ENCODE measurements at regions not wholly inside any gene's neighbourhood (a gene's known extent, or its start where the extent isn't known, plus 50 kb on each side); places are given as distances from the start of the nearest gene placed in this dataset.

- Histone ChIP-seq H3K9me3 (replicated peaks; ENCODE audit: insufficient read depth, low read length) (no peaks in the 10 kb centered on the region), H3K79me2 (ENCODE audit: low read length) (no peaks in the 10 kb centered on the region), H3K36me3 (replicated peaks; ENCODE audit: insufficient read depth, low read length) (no peaks in the 10 kb centered on the region), H3K9me2 (replicated peaks; ENCODE audit: insufficient read depth, low read length) (no peaks in the 10 kb centered on the region), H3K4me3 (ENCODE audit: low read length) (no peak overlapping the region), H3K27me3 (replicated peaks; ENCODE audit: insufficient read depth, low read length) (no peaks in the 10 kb centered on the region), H2AFZ (ENCODE audit: low read length) (no peak overlapping the region), H3F3A (ENCODE audit: insufficient read depth, low read length) (no peaks in the 10 kb centered on the region), H3K4me1 (ENCODE audit: low read length) (no peaks in the 10 kb centered on the region), H4K20me1 (ENCODE audit: insufficient read depth, low read length) (no peaks in the 10 kb centered on the region), H3K9ac (ENCODE audit: low read length) (no peak overlapping the region), H3K27ac (ENCODE audit: low read length) (no peak overlapping the region), H3K4me2 (ENCODE audit: low read depth, low read length) (no peak overlapping the region)
- TF ChIP-seq EZH2 (optimal IDR thresholded peaks at IDR 0.05; ENCODE audit: low read depth, low read length) (no peak), CTCF (IDR thresholded peaks at IDR 0.05; ENCODE audit: low read length) (no peak), EZH2phosphoT487 (IDR thresholded peaks at IDR 0.05; ENCODE audit: low read length) (no peak)
- DNase-seq: no peak
Observed at GRCh38 chr3:178022599-178022998, 513.6 kb upstream of the KCNMB2 start.

GRCh38 chr3:178028933-178029332 lies 507.3 kb upstream of the KCNMB2 start:
- H2AFZ ChIP-seq (ENCODE audit: low read length): no peak overlapping the region
- no peaks in the 10 kb centered on the region for H3K9me3 ChIP-seq (replicated peaks; ENCODE audit: insufficient read depth, low read length)
- H3K4me3 ChIP-seq (ENCODE audit: low read length): no peak overlapping the region
- no peaks in the 10 kb centered on the region for H4K20me1 ChIP-seq (ENCODE audit: insufficient read depth, low read length)
- TF ChIP-seq CTCF (IDR thresholded peaks at IDR 0.05; ENCODE audit: low read length) (no peak), EZH2phosphoT487 (IDR thresholded peaks at IDR 0.05; ENCODE audit: low read length) (no peak), EZH2 (optimal IDR thresholded peaks at IDR 0.05; ENCODE audit: low read depth, low read length) (no peak)
- H3K79me2 ChIP-seq (ENCODE audit: low read length): no peaks in the 10 kb centered on the region
- no peaks in the 10 kb centered on the region for H3K4me1 ChIP-seq (ENCODE audit: low read length)
- H3K27ac ChIP-seq (ENCODE audit: low read length): no peak overlapping the region
- DNase-seq: no peak
- H3K4me2 ChIP-seq (ENCODE audit: low read depth, low read length): no peak overlapping the region
- H3K9ac ChIP-seq (ENCODE audit: low read length): no peak overlapping the region
- no peaks in the 10 kb centered on the region for H3K9me2 ChIP-seq (replicated peaks; ENCODE audit: insufficient read depth, low read length)
- no peaks in the 10 kb centered on the region for H3F3A ChIP-seq (ENCODE audit: insufficient read depth, low read length)
- H3K36me3 ChIP-seq (replicated peaks; ENCODE audit: insufficient read depth, low read length): no peaks in the 10 kb centered on the region
- H3K27me3 ChIP-seq (replicated peaks; ENCODE audit: insufficient read depth, low read length): no peaks in the 10 kb centered on the region

GRCh38 chr3:178036451-178037144 lies 499.6 kb upstream of the KCNMB2 start:
- no peaks in the 10 kb centered on the region for H3K9me2 ChIP-seq (replicated peaks; ENCODE audit: insufficient read depth, low read length)
- no peak for DNase-seq
- H3K27me3 ChIP-seq (replicated peaks; ENCODE audit: insufficient read depth, low read length): no peaks in the 10 kb centered on the region
- H3K27ac ChIP-seq (ENCODE audit: low read length): no peak overlapping the region
- H2AFZ ChIP-seq (ENCODE audit: low read length): no peak overlapping the region
- no peak for TF ChIP-seq CTCF (IDR thresholded peaks at IDR 0.05; ENCODE audit: low read length)
- no peak for TF ChIP-seq EZH2phosphoT487 (IDR thresholded peaks at IDR 0.05; ENCODE audit: low read length)
- TF ChIP-seq EZH2 (optimal IDR thresholded peaks at IDR 0.05; ENCODE audit: low read depth, low read length): no peak
- no peaks in the 10 kb centered on the region for H3K9me3 ChIP-seq (replicated peaks; ENCODE audit: insufficient read depth, low read length)
- H3K4me1 ChIP-seq (ENCODE audit: low read length): no peaks in the 10 kb centered on the region
- no peak overlapping the region for H3K4me2 ChIP-seq (ENCODE audit: low read depth, low read length)
- H3K36me3 ChIP-seq (replicated peaks; ENCODE audit: insufficient read depth, low read length): no peaks in the 10 kb centered on the region
- no peaks in the 10 kb centered on the region for H4K20me1 ChIP-seq (ENCODE audit: insufficient read depth, low read length)
- H3K9ac ChIP-seq (ENCODE audit: low read length): no peak overlapping the region
- no peaks in the 10 kb centered on the region for H3K79me2 ChIP-seq (ENCODE audit: low read length)
- no peaks in the 10 kb centered on the region for H3F3A ChIP-seq (ENCODE audit: insufficient read depth, low read length)
- no peak overlapping the region for H3K4me3 ChIP-seq (ENCODE audit: low read length)

Data from MM.1S (cell line).